HCT116 (cell line): ENCODE measurements at regions not wholly inside any gene's neighbourhood (a gene's known extent, or its start where the extent isn't known, plus 50 kb on each side); places are given as distances from the start of the nearest gene placed in this dataset.

Experiments used
- ATAC-seq: fragments of 200-7000 bp; cut with Tn5 transposase; 2 replicates; pipeline ENCODE4 v1.9.1; 2020; ENCODE audit warnings: mild to moderate bottlenecking, moderate library complexity
- BruUV-seq: library from RNA; stranded (reverse); fragments of 400-500 nt; replicated peaks from 2 replicates; lab custom pipeline; 2021; lab: Mats Ljungman, UMichigan
- CTCF ChIA-PET: fragments of 300-600 bp; sonication (Branson Sonifier 250); formaldehyde crosslinking; loops from one replicate; lab custom pipeline; 2021; ENCODE audit warnings: antibody characterized with exemption; lab: Charles Lee
- POLR2A ChIA-PET: fragments of 300-600, 350-600 bp; sonication (Branson Sonifier 250); formaldehyde crosslinking; loops from one replicate; lab custom pipeline; 2021; ENCODE audit warnings: antibody characterized with exemption; lab: Charles Lee
- RAD21 ChIA-PET, 2 experiments: fragments of 300-600 bp; sonication (Branson Sonifier 250); formaldehyde crosslinking; loops; one replicate each; lab custom pipeline; 2023; ENCODE audit warnings: low total read pairs in 2 of 2; ENCODE audit not compliant: uncharacterized antibody in 2 of 2, unreplicated experiment in 2 of 2, low non-redundant PET in 1 of 2; lab: Charles Lee
- DNase-seq: peaks from one replicate; pipeline ENCODE4 v3.0.0-alpha.2; 2010; ENCODE audit warnings: low read depth, low spot score
- H2AFZ ChIP-seq: fragments of 200-600 bp; shearing (Covaris generic), sonication (generic); 2 replicates; pipeline ENCODE4 v1.6.1; 2017; ENCODE audit warnings: low read depth, mixed run types, mixed read lengths, antibody characterized with exemption, low read length; ENCODE audit not compliant: poor library complexity, severe bottlenecking
- H3K27ac ChIP-seq: 2 replicates; pipeline ENCODE4 v1.5.1; 2012; ENCODE audit warnings: low read depth, low read length
- H3K27me3 ChIP-seq: fragments of 200-600 bp; sonication (generic); 2 replicates; pipeline ENCODE4 v1.6.1; 2016; ENCODE audit warnings: mixed run types, low read length, mixed read lengths; ENCODE audit not compliant: insufficient read depth
- H3K36me3 ChIP-seq, 2 experiments: fragments of 200-500 bp in 1 of 2; fragments of 200-600 bp in 1 of 2; sonication (Bioruptor generic) in 1 of 2; sonication (generic) in 1 of 2; 2 replicates each; pipeline versions ENCODE4 v1.5.1 to v1.6.1; 2014 to 2016; ENCODE audit warnings: low read length in 2 of 2, inconsistent platforms in 1 of 2, mixed read lengths in 1 of 2, mixed run types in 1 of 2; ENCODE audit not compliant: insufficient read depth in 2 of 2, control insufficient read depth in 1 of 2
- H3K4me1 ChIP-seq, 2 experiments: fragments of 200-600 bp in 1 of 2; sonication (generic) in 1 of 2; 2 replicates each; pipeline versions ENCODE4 v1.5.1 to v1.6.1; 2012 to 2017; ENCODE audit warnings: low read length in 2 of 2, inconsistent platforms in 1 of 2, mild to moderate bottlenecking in 1 of 2, mixed read lengths in 1 of 2, mixed run types in 1 of 2, moderate library complexity in 1 of 2; ENCODE audit not compliant: insufficient read depth in 2 of 2, control insufficient read depth in 1 of 2
- H3K4me2 ChIP-seq: fragments of 200-600 bp; sonication (generic); 2 replicates; pipeline ENCODE4 v1.6.1; 2017; ENCODE audit warnings: mixed run types, low read length, mixed read lengths
- H3K4me3 ChIP-seq, 2 experiments: fragments of 200-600 bp in 1 of 2; sonication (generic) in 1 of 2; replicated peaks in 1 of 2; 2 replicates each; pipeline ENCODE4 v1.5.1; 2011 to 2016; ENCODE audit warnings: low read length in 2 of 2, control low read depth in 1 of 2, low read depth in 1 of 2, mild to moderate bottlenecking in 1 of 2, mixed read lengths in 1 of 2, mixed run types in 1 of 2
- H3K79me2 ChIP-seq: fragments of 200-600 bp; sonication (generic); 2 replicates; pipeline ENCODE4 v1.6.1; 2017; ENCODE audit warnings: mild to moderate bottlenecking, mixed run types, low read length, moderate library complexity, mixed read lengths; ENCODE audit not compliant: insufficient read depth
- H3K9ac ChIP-seq: fragments of 200-600 bp; sonication (generic); 2 replicates; pipeline ENCODE4 v1.6.1; 2016; ENCODE audit warnings: low read length, mixed read lengths
- H3K9me2 ChIP-seq: fragments of 200-600 bp; sonication (generic), shearing (Covaris generic); 2 replicates; pipeline ENCODE4 v1.6.1; 2017; ENCODE audit warnings: mixed run types, mild to moderate bottlenecking, moderate library complexity; ENCODE audit not compliant: insufficient read depth
- H3K9me3 ChIP-seq, 2 experiments: fragments of 200-500 bp in 1 of 2; fragments of 200-600 bp in 1 of 2; sonication (Bioruptor generic) in 1 of 2; sonication (generic) in 1 of 2; 2 replicates each; pipeline ENCODE4 v1.6.1; 2014 to 2017; ENCODE audit warnings: low read length in 2 of 2, mixed read lengths in 2 of 2, inconsistent platforms in 1 of 2, low read depth in 1 of 2, mild to moderate bottlenecking in 1 of 2, mixed run types in 1 of 2, moderate library complexity in 1 of 2; ENCODE audit not compliant: control insufficient read depth in 1 of 2, insufficient read depth in 1 of 2
- H4K20me1 ChIP-seq: fragments of 200-600 bp; sonication (generic), shearing (Covaris generic); 2 replicates; pipeline ENCODE4 v1.6.1; 2017; ENCODE audit warnings: mixed run types, mild to moderate bottlenecking, moderate library complexity; ENCODE audit not compliant: insufficient read depth
- CBX3 ChIP-seq: IDR thresholded peaks from 2 replicates; pipeline ENCODE4 v1.6.1; 2012; ENCODE audit warnings: low read depth
- CEBPB ChIP-seq: IDR thresholded peaks from 2 replicates; pipeline ENCODE4 v1.6.1; 2012; ENCODE audit warnings: low read depth
- EGR1 ChIP-seq: IDR thresholded peaks from 2 replicates; pipeline ENCODE4 v1.6.1; 2012; ENCODE audit warnings: low read depth
- RAD21 ChIP-seq: IDR thresholded peaks from 2 replicates; pipeline ENCODE4 v1.6.1; 2012; ENCODE audit warnings: low read depth, mild to moderate bottlenecking
- SIN3A ChIP-seq: IDR thresholded peaks from 2 replicates; pipeline ENCODE4 v1.6.1; 2012; ENCODE audit warnings: low read depth
- SP1 ChIP-seq: IDR thresholded peaks from 2 replicates; pipeline ENCODE4 v1.6.1; 2012; ENCODE audit warnings: low read depth
- SRF ChIP-seq: IDR thresholded peaks from 2 replicates; pipeline ENCODE4 v1.6.1; 2012; ENCODE audit warnings: low read depth
- intact Hi-C: fragments of 100-400 bp; cut with micrococcal nuclease; formaldehyde crosslinking; loops from 2 replicates; pipeline ENCODE4 v1.10.0; 2022
- TF ChIP-seq, protein P1 (sequence below), 3 experiments: fragments of 200-600 bp in 1 of 3; sonication (generic) in 1 of 3; IDR thresholded peaks in 2 of 3; conservative IDR thresholded peaks in 1 of 3; 2 replicates each; pipeline ENCODE4 v1.5.1; 2012 to 2017; ENCODE audit warnings: low read depth in 2 of 3, low read length in 2 of 3, antibody characterized with exemption in 1 of 3, borderline replicate concordance in 1 of 3, control low read depth in 1 of 3, mild to moderate bottlenecking in 1 of 3, mixed read lengths in 1 of 3, mixed run types in 1 of 3, moderate library complexity in 1 of 3; ENCODE audit not compliant: insufficient read depth in 1 of 3
- TF ChIP-seq, protein P2 (sequence below): IDR thresholded peaks from 2 replicates; pipeline ENCODE4 v1.6.1; 2011; ENCODE audit warnings: mild to moderate bottlenecking, low read length, moderate library complexity; ENCODE audit not compliant: insufficient replicate concordance; ENCODE audit errors: extremely low read depth
- TF ChIP-seq, protein P3 (sequence below): IDR thresholded peaks from 2 replicates; pipeline ENCODE4 v1.6.1; 2012
- TF ChIP-seq, protein P4 (sequence below): IDR thresholded peaks from 2 replicates; pipeline ENCODE4 v1.6.1; 2012; ENCODE audit warnings: low read depth

DNA sequence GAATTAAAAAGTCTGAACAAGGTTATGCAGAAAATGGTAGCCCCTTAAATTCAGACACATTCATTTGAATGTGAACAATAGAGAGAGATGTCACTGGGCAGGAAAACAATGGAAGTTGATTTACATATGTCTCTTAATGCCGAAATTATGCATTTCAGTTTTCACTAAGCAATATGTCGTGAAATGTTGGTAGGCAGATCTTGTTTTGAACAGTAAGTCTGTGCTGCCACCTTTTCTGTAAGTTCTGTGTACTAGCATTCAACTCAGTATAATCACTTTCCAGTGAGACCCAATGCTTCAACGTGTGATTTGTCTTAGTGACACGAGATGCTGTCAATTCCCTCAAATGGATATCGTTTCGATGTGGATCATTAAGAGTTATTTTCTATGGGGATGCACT lies 222.7 kb upstream of the VCX3A start:
- no peak for DNase-seq
- ChIA-PET POLR2A (no interaction called here), CTCF (no interaction called here), RAD21 (no interaction called here)
- H3K27ac ChIP-seq, result no peak overlapping the region
- ATAC-seq, result no peak
- H3K4me1 ChIP-seq, result no peaks in the 10 kb centered on the region
- no peak overlapping the region for H3K9ac ChIP-seq
- no peak overlapping the region for H3K4me2 ChIP-seq
- TF ChIP-seq, protein P1, sequence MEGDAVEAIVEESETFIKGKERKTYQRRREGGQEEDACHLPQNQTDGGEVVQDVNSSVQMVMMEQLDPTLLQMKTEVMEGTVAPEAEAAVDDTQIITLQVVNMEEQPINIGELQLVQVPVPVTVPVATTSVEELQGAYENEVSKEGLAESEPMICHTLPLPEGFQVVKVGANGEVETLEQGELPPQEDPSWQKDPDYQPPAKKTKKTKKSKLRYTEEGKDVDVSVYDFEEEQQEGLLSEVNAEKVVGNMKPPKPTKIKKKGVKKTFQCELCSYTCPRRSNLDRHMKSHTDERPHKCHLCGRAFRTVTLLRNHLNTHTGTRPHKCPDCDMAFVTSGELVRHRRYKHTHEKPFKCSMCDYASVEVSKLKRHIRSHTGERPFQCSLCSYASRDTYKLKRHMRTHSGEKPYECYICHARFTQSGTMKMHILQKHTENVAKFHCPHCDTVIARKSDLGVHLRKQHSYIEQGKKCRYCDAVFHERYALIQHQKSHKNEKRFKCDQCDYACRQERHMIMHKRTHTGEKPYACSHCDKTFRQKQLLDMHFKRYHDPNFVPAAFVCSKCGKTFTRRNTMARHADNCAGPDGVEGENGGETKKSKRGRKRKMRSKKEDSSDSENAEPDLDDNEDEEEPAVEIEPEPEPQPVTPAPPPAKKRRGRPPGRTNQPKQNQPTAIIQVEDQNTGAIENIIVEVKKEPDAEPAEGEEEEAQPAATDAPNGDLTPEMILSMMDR (IDR thresholded peaks at IDR 0.05 in 2 of 3, conservative IDR thresholded peaks at IDR 0.05 in 1 of 3; ENCODE audit: borderline replicate concordance in 1 of 3, insufficient read depth in 1 of 3, low read depth in 2 of 3, low read length in 2 of 3), result no peak
- TF ChIP-seq, protein P2, sequence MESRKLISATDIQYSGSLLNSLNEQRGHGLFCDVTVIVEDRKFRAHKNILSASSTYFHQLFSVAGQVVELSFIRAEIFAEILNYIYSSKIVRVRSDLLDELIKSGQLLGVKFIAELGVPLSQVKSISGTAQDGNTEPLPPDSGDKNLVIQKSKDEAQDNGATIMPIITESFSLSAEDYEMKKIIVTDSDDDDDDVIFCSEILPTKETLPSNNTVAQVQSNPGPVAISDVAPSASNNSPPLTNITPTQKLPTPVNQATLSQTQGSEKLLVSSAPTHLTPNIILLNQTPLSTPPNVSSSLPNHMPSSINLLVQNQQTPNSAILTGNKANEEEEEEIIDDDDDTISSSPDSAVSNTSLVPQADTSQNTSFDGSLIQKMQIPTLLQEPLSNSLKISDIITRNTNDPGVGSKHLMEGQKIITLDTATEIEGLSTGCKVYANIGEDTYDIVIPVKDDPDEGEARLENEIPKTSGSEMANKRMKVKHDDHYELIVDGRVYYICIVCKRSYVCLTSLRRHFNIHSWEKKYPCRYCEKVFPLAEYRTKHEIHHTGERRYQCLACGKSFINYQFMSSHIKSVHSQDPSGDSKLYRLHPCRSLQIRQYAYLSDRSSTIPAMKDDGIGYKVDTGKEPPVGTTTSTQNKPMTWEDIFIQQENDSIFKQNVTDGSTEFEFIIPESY, result no peak
- TF ChIP-seq CEBPB (no peak), SIN3A (no peak), SRF (no peak), SP1 (no peak), RAD21 (no peak), EGR1 (no peak), CBX3 (no peak)
- TF ChIP-seq, protein P3, sequence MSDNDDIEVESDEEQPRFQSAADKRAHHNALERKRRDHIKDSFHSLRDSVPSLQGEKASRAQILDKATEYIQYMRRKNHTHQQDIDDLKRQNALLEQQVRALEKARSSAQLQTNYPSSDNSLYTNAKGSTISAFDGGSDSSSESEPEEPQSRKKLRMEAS, result no peak
- TF ChIP-seq, protein P4, sequence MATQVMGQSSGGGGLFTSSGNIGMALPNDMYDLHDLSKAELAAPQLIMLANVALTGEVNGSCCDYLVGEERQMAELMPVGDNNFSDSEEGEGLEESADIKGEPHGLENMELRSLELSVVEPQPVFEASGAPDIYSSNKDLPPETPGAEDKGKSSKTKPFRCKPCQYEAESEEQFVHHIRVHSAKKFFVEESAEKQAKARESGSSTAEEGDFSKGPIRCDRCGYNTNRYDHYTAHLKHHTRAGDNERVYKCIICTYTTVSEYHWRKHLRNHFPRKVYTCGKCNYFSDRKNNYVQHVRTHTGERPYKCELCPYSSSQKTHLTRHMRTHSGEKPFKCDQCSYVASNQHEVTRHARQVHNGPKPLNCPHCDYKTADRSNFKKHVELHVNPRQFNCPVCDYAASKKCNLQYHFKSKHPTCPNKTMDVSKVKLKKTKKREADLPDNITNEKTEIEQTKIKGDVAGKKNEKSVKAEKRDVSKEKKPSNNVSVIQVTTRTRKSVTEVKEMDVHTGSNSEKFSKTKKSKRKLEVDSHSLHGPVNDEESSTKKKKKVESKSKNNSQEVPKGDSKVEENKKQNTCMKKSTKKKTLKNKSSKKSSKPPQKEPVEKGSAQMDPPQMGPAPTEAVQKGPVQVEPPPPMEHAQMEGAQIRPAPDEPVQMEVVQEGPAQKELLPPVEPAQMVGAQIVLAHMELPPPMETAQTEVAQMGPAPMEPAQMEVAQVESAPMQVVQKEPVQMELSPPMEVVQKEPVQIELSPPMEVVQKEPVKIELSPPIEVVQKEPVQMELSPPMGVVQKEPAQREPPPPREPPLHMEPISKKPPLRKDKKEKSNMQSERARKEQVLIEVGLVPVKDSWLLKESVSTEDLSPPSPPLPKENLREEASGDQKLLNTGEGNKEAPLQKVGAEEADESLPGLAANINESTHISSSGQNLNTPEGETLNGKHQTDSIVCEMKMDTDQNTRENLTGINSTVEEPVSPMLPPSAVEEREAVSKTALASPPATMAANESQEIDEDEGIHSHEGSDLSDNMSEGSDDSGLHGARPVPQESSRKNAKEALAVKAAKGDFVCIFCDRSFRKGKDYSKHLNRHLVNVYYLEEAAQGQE, result no peak
- no peaks in the 10 kb centered on the region for H3K36me3 ChIP-seq
- H3K9me3 ChIP-seq, result no peaks in the 10 kb centered on the region
- H3K9me2 ChIP-seq, result no peaks in the 10 kb centered on the region
- intact Hi-C loops, result no loop called here
- no peaks in the 10 kb centered on the region for H3K27me3 ChIP-seq
- no peak overlapping the region for H3K4me3 ChIP-seq
- H2AFZ ChIP-seq, result no peak overlapping the region
- no peaks in the 10 kb centered on the region for H3K79me2 ChIP-seq
- no TSS peak for BruUV-seq
- H4K20me1 ChIP-seq, result no peaks in the 10 kb centered on the region
